ENCODE measurements at regions not wholly inside any gene's neighbourhood (a gene's known extent, or its start where the extent isn't known, plus 50 kb on each side); places are given as distances from the start of the nearest gene placed in this dataset.

GRCh38 chr15:39304931-39305728 lies 275.7 kb upstream of the THBS1 start:
- Mint-ChIP-seq H3K27me3 (peaks cover 27% of the 10 kb centered on the region), H3K9me3 (no peaks in the 10 kb centered on the region), H3K4me1 (ENCODE audit: low read depth) (no peaks in the 10 kb centered on the region), H3K36me3 (ENCODE audit: low read depth) (no peaks in the 10 kb centered on the region), H3K4me3 (no peak overlapping the region), H3K27ac (no peak overlapping the region)
- no peak for DNase-seq

GRCh38 chr15:39310633-39311032 lies 270.2 kb upstream of the THBS1 start:
- peaks cover 26% of the 10 kb centered on the region for H3K27me3 Mint-ChIP-seq
- no peaks in the 10 kb centered on the region for H3K36me3 Mint-ChIP-seq (ENCODE audit: low read depth)

GRCh38 chr15:39312984-39313383 lies 267.9 kb upstream of the THBS1 start:
- no peak for DNase-seq
- H3K36me3 Mint-ChIP-seq (ENCODE audit: low read depth) = no peaks in the 10 kb centered on the region
- H3K27ac Mint-ChIP-seq = no peak overlapping the region
- H3K9me3 Mint-ChIP-seq = no peaks in the 10 kb centered on the region
- peaks cover 26% of the 10 kb centered on the region for H3K27me3 Mint-ChIP-seq
- no peaks in the 10 kb centered on the region for H3K4me1 Mint-ChIP-seq (ENCODE audit: low read depth)
- no peak overlapping the region for H3K4me3 Mint-ChIP-seq

More at GRCh38 chr15:39310633-39311032, 270.2 kb upstream of the THBS1 start:
- Mint-ChIP-seq H3K27ac (no peak overlapping the region), H3K9me3 (no peaks in the 10 kb centered on the region), H3K4me1 (ENCODE audit: low read depth) (no peaks in the 10 kb centered on the region), H3K4me3 (no peak overlapping the region)
- no peak for DNase-seq

- H3K27me3 Mint-ChIP-seq = peaks cover 26% of the 10 kb centered on the region
- H3K4me1 Mint-ChIP-seq (ENCODE audit: low read depth) = no peaks in the 10 kb centered on the region
- DNase-seq = no peak
- H3K4me3 Mint-ChIP-seq = no peak overlapping the region
- H3K27ac Mint-ChIP-seq = no peak overlapping the region
- no peaks in the 10 kb centered on the region for H3K36me3 Mint-ChIP-seq (ENCODE audit: low read depth)
- no peaks in the 10 kb centered on the region for H3K9me3 Mint-ChIP-seq
These were observed 267.4 kb upstream of the THBS1 start for GRCh38 chr15:39313467-39313866.

- peaks cover 26% of the 10 kb centered on the region for H3K27me3 Mint-ChIP-seq
- no peaks in the 10 kb centered on the region for H3K36me3 Mint-ChIP-seq (ENCODE audit: low read depth)
- DNase-seq = no peak
- H3K4me3 Mint-ChIP-seq = no peak overlapping the region
- no peaks in the 10 kb centered on the region for H3K9me3 Mint-ChIP-seq
- H3K27ac Mint-ChIP-seq = no peak overlapping the region
- H3K4me1 Mint-ChIP-seq (ENCODE audit: low read depth) = no peaks in the 10 kb centered on the region
These were observed 267.0 kb upstream of the THBS1 start for GRCh38 chr15:39313881-39314280.

GRCh38 chr15:39315206-39315850 lies 265.6 kb upstream of the THBS1 start:
- no peak overlapping the region for H3K27ac Mint-ChIP-seq

GRCh38 chr15:39317225-39317624 lies 263.7 kb upstream of the THBS1 start:
- Mint-ChIP-seq H3K27ac (no peak overlapping the region), H3K9me3 (peaks cover 13% of the 10 kb centered on the region), H3K36me3 (ENCODE audit: low read depth) (no peaks in the 10 kb centered on the region), H3K27me3 (peaks cover 20% of the 10 kb centered on the region), H3K4me1 (ENCODE audit: low read depth) (no peaks in the 10 kb centered on the region), H3K4me3 (no peak overlapping the region)
- DNase-seq = no peak

More at GRCh38 chr15:39315206-39315850, 265.6 kb upstream of the THBS1 start:
- Mint-ChIP-seq H3K4me3 (no peak overlapping the region), H3K9me3 (peaks cover 4% of the 10 kb centered on the region), H3K36me3 (ENCODE audit: low read depth) (no peaks in the 10 kb centered on the region), H3K4me1 (ENCODE audit: low read depth) (no peaks in the 10 kb centered on the region), H3K27me3 (peaks cover 21% of the 10 kb centered on the region)
- DNase-seq = no peak

GRCh38 chr15:39318231-39318630 lies 262.6 kb upstream of the THBS1 start:
- Mint-ChIP-seq H3K27me3 (peaks cover 18% of the 10 kb centered on the region), H3K27ac (no peak overlapping the region), H3K36me3 (ENCODE audit: low read depth) (no peaks in the 10 kb centered on the region), H3K4me1 (ENCODE audit: low read depth) (no peaks in the 10 kb centered on the region), H3K4me3 (no peak overlapping the region), H3K9me3 (peaks cover 13% of the 10 kb centered on the region)
- DNase-seq = no peak

GRCh38 chr15:39320355-39320754 lies 260.5 kb upstream of the THBS1 start:
- H3K27me3 Mint-ChIP-seq = peaks cover 19% of the 10 kb centered on the region
- H3K4me3 Mint-ChIP-seq = no peak overlapping the region
- no peaks in the 10 kb centered on the region for H3K36me3 Mint-ChIP-seq (ENCODE audit: low read depth)
- H3K27ac Mint-ChIP-seq = no peak overlapping the region
- no peaks in the 10 kb centered on the region for H3K4me1 Mint-ChIP-seq (ENCODE audit: low read depth)
- DNase-seq = no peak
- peaks cover 13% of the 10 kb centered on the region for H3K9me3 Mint-ChIP-seq

GRCh38 chr15:39320886-39321285 lies 260.0 kb upstream of the THBS1 start:
- H3K27me3 Mint-ChIP-seq = peaks cover 24% of the 10 kb centered on the region
- no peak overlapping the region for H3K27ac Mint-ChIP-seq
- no peak for DNase-seq
- H3K9me3 Mint-ChIP-seq = peaks cover 13% of the 10 kb centered on the region
- H3K4me3 Mint-ChIP-seq = no peak overlapping the region
- no peaks in the 10 kb centered on the region for H3K36me3 Mint-ChIP-seq (ENCODE audit: low read depth)
- H3K4me1 Mint-ChIP-seq (ENCODE audit: low read depth) = no peaks in the 10 kb centered on the region

- Mint-ChIP-seq H3K36me3 (ENCODE audit: low read depth) (no peaks in the 10 kb centered on the region), H3K27ac (no peak overlapping the region), H3K27me3 (peaks cover 29% of the 10 kb centered on the region), H3K9me3 (peaks cover 13% of the 10 kb centered on the region), H3K4me3 (no peak overlapping the region), H3K4me1 (ENCODE audit: low read depth) (no peaks in the 10 kb centered on the region)
- no peak for DNase-seq
These were observed 258.9 kb upstream of the THBS1 start for GRCh38 chr15:39321977-39322376.

- Mint-ChIP-seq H3K27me3 (peaks cover 25% of the 10 kb centered on the region), H3K9me3 (peaks cover 13% of the 10 kb centered on the region), H3K4me3 (no peak overlapping the region), H3K36me3 (ENCODE audit: low read depth) (no peaks in the 10 kb centered on the region), H3K27ac (no peak overlapping the region), H3K4me1 (ENCODE audit: low read depth) (no peaks in the 10 kb centered on the region)
- no peak for DNase-seq
These were observed 257.7 kb upstream of the THBS1 start for GRCh38 chr15:39323157-39323556.

- DNase-seq = no peak
- no peaks in the 10 kb centered on the region for H3K4me1 Mint-ChIP-seq (ENCODE audit: low read depth)
- H3K27me3 Mint-ChIP-seq = peaks cover 24% of the 10 kb centered on the region
- H3K9me3 Mint-ChIP-seq = peaks cover 13% of the 10 kb centered on the region
- H3K4me3 Mint-ChIP-seq = no peak overlapping the region
- no peaks in the 10 kb centered on the region for H3K36me3 Mint-ChIP-seq (ENCODE audit: low read depth)
- H3K27ac Mint-ChIP-seq = no peak overlapping the region
These were observed 257.2 kb upstream of the THBS1 start for GRCh38 chr15:39323706-39324105.

GRCh38 chr15:39326306-39326975 lies 254.4 kb upstream of the THBS1 start:
- Mint-ChIP-seq H3K4me1 (ENCODE audit: low read depth) (no peaks in the 10 kb centered on the region), H3K36me3 (ENCODE audit: low read depth) (no peaks in the 10 kb centered on the region), H3K9me3 (peaks cover 2% of the 10 kb centered on the region), H3K27ac (no peak overlapping the region), H3K4me3 (no peak overlapping the region), H3K27me3 (peaks cover 35% of the 10 kb centered on the region)
- DNase-seq = no peak
